ENCODE measurements at regions not wholly inside any gene's neighbourhood (a gene's known extent, or its start where the extent isn't known, plus 50 kb on each side); places are given as distances from the start of the nearest gene placed in this dataset.
"Not testable (repeated sequence)": the region's sequence is repeated elsewhere in the genome, so short reads cannot be mapped to it uniquely, and the experiment has no call there.

GRCh38 chr10:46095943-46096342 is 49.9 kb upstream of the MSMB start:
- DNase-seq = not testable (repeated sequence)

- no peak for DNase-seq
These were observed 50.4 kb upstream of the MSMB start for GRCh38 chr10:46096446-46096845.

DNA sequence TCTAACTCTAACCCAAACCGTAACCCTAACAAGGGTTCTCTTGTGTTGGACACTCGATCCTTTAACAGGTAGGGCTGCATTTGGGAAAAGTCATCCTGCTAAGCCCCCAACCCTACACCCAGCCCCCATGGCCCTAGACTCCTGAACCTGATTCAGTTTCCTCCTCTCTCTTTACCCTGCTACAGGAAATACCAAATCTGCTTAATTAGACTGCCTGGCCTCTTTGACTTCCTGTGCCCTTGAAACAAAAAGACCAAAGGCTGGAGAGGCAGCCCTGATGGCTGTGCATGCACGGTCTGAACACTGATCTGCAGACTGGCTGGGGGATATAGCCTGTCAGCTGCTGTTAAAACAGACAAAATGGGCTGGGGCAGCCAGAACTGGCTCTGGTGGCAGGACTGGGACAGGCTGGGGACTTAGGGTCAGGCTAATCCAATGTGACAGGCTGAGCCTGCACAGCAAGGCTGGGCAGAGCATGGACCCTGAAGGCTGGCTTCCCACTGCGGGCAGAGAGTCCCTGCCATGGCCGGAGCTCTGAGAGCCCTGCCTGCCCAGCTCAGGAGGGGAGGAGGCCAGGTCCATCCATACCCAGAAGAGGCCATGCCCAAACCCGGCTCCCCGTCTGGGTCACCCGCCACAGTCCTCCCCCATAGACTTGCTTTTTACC is 51.0 kb upstream of the MSMB start:
- DNase-seq = peak; percentile 26

GRCh38 chr10:46097576-46098317 is 51.7 kb upstream of the MSMB start:
- DNase-seq = no peak

DNA sequence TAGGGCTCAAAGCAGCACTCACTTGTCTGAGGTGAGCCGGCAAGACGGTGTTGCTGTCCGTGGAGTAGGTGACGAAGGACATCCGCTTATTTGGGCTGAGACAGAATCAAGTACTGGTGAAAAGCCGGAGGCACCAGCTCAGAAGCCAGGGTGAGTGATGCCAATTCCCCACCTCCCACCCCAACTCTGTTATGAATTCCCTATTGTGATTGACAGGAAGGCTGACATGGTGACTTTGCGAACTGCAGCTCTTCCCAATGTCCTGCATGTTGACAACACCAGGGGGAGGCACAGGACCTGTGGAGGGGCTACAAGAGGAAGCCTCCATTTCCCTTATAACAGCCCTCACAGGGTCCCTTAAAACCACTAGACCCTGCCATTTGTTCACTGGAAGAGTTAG is 52.3 kb upstream of the MSMB start:
- DNase-seq = no peak

DNA sequence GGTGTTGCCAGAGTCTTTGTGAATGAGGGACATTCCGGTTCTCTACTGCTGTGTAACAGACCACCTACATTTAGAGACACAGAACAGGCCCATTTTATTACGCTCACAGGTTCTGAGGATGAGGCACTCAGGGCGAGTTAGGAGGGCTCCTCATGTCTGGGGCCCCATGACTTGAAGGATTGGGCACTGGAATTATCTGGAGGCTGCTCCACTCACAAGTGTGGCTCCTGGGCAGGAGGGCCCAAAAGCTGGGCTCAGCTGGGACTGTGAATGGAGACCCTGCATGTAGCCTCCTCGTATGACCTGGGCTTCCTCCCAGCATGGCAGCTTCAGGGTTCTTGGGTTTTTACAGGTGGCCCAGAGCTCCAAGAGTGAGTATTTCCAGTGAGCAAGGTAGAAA is 52.9 kb upstream of the MSMB start:
- DNase-seq = not testable (repeated sequence)

GRCh38 chr10:46104071-46104585 is 58.1 kb upstream of the MSMB start:
- DNase-seq = no peak

DNA sequence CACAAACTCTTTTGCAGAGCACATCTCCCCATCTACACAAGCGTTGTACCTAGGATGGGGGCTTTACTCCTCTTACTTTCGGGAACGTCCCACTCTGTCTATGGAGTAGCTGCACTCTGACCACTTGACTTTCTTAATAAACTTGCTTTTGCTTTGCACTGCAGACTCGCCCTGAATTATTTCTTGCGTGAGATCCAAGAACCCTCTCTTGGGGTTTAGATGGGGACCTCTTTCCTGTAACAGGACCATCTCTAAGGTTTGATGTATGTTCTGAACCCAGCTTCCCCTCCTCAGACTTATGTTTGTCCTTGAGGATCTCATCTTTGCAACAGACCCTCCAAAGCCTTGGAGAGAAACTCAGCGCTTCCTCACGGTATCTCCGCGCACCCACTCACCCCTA is 59.3 kb upstream of the MSMB start:
- not testable (repeated sequence) for DNase-seq

- not testable (repeated sequence) for DNase-seq
These were observed 59.9 kb upstream of the MSMB start for GRCh38 chr10:46105856-46106409.

- DNase-seq = peak; percentile 88
These were observed 60.6 kb upstream of the MSMB start for GRCh38 chr10:46106410-46107255.

DNA sequence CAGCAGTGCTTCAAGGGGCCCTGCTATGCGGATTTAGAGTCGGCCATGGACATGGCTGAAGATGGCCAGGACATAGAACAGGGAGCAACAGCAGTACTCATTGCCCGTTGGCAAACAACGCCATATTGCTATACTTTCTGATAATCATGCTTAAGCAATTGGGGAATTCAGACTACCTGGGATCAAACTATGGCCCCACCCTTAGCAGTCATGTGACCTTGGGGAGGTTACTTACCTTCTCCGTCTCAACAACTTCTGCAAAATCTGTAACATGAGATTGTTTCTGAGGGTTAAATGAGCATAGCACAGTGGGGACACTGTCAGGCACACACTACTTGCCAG is 62.1 kb upstream of the MSMB start:
- not testable (repeated sequence) for DNase-seq

GRCh38 chr10:46154271-46154670 is 108.2 kb upstream of the MSMB start:
- DNase-seq = not testable (repeated sequence)

- DNase-seq = not testable (repeated sequence)
These were observed 108.6 kb upstream of the MSMB start for GRCh38 chr10:46154683-46155082.

DNA sequence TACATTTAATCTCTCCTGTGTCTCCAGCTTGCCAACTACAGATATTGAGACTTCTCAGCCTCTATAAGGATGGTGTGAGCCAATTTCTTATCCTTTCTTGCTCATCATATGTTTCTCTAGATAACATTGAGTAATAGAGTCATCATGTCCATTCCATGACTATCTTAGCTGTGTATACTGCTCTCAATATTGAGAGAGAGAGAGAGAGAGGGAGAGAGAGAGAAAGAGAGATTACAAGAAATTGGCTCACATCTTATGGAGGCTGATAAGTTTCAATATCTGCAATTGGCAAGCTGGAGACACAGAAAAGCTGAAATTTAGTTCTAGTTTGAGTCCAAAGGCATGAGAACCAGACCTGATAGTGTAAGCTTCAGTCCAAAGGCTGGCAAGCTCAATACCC is 110.8 kb upstream of the MSMB start:
- DNase-seq = not testable (repeated sequence)

DNA sequence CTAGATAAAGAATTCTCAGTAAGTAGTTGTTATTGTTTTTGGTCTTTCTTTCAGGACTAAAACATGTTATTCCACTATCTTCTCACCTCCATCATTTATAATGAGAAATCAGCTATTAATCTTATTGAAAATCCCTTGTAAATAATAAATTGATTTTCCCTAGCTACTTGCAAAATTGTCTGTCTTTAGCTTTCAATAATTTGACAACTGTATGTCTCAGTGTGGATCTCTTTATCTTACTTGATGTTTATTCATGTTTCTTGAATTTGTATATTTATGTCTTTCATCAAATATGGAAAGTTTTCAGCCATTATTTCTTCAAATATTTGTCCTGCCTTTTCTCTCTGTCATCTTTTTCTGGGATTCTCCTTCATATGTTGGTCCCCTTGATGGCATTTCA is 117.1 kb upstream of the ANTXRL start:
- DNase-seq = no peak

DNA sequence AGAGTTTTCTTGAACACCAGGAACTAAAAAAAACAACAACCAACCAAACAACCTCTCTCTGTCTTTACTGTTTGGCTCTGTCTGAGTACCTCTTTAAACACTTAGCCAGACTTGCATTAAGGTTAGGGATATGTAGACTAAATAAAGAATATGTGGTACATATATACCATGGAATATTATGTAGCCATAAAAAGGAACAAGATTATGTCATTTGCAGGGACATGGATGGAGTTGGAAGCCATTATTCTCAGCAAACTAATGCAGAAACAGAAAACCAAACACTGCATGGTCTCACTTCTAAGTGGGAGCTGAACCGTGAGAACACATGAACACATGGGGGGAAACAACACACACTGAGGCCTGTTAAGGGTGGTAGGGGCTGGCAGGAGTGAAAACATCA is 116.0 kb upstream of the ANTXRL start:
- no peak for DNase-seq

DNA sequence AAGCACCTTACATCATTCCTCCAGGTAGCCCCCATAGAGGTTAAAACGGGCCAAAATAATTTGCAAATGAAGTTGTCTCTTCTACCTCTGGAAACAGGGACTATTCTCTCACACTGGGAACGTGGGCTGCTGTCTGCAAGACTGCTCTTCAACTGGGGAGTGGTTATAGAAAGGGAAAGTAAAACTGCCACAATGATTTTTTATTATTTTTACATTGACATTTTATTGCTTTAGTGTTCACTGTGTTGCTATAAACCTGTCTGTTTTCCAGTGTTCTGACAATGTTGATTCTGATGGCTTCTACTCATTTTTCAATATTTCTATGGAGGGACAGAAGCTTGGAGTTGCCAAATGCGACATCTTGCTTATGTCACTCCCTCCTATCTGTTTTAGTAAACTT is 115.1 kb upstream of the ANTXRL start:
- DNase-seq = no peak

- no peak for DNase-seq
These were observed 111.5 kb upstream of the ANTXRL start for GRCh38 chr10:46175296-46175695.

DNA sequence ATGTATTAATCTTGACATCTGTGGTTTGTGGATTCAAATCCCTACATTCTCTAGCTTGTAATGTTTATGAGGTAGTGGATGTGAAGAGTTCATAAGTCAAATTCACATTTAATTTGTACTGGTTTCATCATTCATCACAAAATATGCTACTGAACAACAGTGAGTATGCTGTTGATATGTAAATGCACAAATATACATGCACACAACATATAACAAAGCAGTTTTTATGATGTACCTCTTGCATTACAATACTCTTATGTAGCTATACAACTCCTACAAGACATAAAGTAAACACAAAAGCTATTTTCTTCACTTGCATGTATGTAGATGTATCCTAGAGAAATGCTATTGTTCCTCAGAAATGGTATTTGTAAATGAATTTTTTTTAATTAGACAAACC is 111.0 kb upstream of the ANTXRL start:
- no peak for DNase-seq

DNA sequence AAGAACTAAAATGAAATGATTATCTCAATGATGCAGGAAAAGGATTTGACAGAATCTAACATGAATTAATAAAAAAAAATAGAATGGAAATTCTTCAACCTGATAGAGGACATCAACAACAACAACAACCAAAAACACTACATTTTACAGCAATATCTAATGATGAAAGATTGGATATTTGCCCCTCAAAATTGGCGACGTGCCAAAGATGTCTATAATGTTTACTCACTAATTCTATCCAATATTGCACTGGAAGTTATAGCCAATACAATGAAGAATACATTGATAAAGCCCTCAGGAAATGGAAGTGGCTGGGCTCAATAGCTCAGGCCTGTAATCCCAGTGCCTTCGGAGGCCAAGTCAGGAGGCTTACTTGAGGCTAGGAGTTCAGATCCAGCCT is 99.4 kb upstream of the ANTXRL start:
- not testable (repeated sequence) for DNase-seq

- DNase-seq = no peak
These were observed 89.7 kb upstream of the ANTXRL start for GRCh38 chr10:46197050-46197449.

DNA sequence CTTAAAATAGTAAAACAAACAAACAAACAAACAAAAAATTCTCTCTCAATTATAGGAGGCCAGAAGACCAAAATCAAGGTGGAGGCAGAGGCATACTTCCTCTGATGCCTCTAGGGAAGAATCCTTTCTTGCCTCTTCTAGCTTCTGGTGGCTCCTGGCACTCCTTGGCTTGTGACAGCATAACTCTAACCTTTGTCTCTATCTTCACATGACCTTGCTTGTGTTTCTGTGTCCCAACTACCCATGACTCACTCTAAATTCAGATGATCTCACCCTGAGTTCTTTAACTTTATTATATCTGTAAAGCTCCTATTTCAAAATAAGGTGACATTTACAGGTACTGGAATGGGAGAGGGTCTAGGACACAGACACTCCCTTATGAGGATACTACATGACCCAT is 88.3 kb upstream of the ANTXRL start:
- DNase-seq = no peak

DNA sequence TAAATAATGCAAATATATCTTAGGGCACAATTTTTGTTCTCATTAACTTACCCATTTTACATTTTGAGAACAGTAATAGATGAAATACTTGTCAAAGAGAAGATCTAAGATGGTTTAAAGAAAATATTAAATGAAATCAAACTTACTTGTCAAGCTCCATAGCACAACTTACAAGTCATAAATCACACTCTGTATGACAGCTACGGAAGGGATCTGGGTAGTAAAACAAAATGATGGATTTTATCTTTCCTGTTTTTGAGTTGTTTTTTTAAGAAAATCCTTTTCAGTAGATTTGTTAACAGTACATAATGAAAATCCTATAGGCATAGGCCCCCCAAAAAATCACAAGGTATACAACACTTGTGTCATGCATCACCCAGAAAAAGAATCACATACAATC is 84.4 kb upstream of the ANTXRL start:
- DNase-seq = not testable (repeated sequence)

All from eye (tissue), 1 donor.